ENCODE measurements at regions not wholly inside any gene's neighbourhood (a gene's known extent, or its start where the extent isn't known, plus 50 kb on each side); places are given as distances from the start of the nearest gene placed in this dataset.

- Mint-ChIP-seq H3K4me1 (peaks cover 0 to 8% (median 5%) of the 10 kb centered on the region in 7 donors), H3K36me3 (peaks cover 0 to 4% (median 0%) of the 10 kb centered on the region in 5 donors), H3K27me3 (peaks cover 0 to 16% (median 3%) of the 10 kb centered on the region in 5 donors), H3K27ac (peak overlapping the region in 1 of 9 donors; percentile 36), H3K9me3 (peaks cover 0 to 4% (median 0%) of the 10 kb centered on the region in 11 donors), H3K4me3 (no peak overlapping the region)
- intact Hi-C loops (cut with micrococcal nuclease), result no loop called here
- H3K36me3 ChIP-seq (ENCODE audit: control insufficient read depth in 2 of 3, insufficient read depth in 3 of 3, low read length in 3 of 3), result no peaks in the 10 kb centered on the region
- no peaks in the 10 kb centered on the region for H3K27me3 ChIP-seq (ENCODE audit: control insufficient read depth in 2 of 2, insufficient read depth in 2 of 2, low read length in 2 of 2)
- H3K27ac ChIP-seq (ENCODE audit: low read depth, low read length), result no peak overlapping the region
- no peaks in the 10 kb centered on the region for H3K4me1 ChIP-seq (ENCODE audit: control insufficient read depth in 2 of 2, insufficient read depth in 2 of 2, low read length in 2 of 2)
- DNase-seq (no peak), ATAC-seq (no peak)
- CTCF ChIA-PET, result no interaction called here
- H3K9me3 ChIP-seq (ENCODE audit: control insufficient read depth in 2 of 3, low read length in 3 of 3), result no peaks in the 10 kb centered on the region
- no peak overlapping the region for H3K4me3 ChIP-seq (ENCODE audit: low read length)
- POLR2A ChIA-PET, result no interaction called here
Measured at GRCh38 chr14:34218881-34219280, 243.2 kb downstream of the SPTSSA start.

DNA sequence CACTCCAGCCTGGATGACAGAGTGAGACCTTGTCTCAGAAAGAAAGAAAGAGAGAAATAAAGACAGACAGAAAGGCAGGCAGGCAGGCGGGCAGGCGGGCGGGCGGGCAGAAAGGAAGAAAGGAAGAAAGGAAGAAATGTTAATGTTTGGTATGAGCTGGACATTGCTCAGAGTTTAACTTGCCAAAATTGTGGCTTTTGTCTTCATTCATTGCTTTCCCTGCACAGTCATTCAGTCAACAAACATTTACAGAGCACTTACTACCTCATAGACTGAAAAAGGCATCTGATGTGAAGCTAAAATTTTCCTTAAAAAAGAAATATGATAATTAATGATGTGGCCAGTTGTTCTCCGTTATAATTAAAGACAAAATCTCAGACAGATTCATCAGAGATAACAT is 247.1 kb downstream of the SPTSSA start:
- Mint-ChIP-seq H3K36me3 (peaks cover 0 to 4% (median 0%) of the 10 kb centered on the region in 5 donors), H3K9me3 (peaks cover 0 to 4% (median 0%) of the 10 kb centered on the region in 11 donors), H3K27me3 (peaks cover 0 to 22% (median 4%) of the 10 kb centered on the region in 5 donors), H3K27ac (no peak overlapping the region), H3K4me3 (no peak overlapping the region), H3K4me1 (peaks cover 0 to 9% (median 0%) of the 10 kb centered on the region in 7 donors)
- Histone ChIP-seq H3K27me3 (ENCODE audit: control insufficient read depth in 2 of 2, insufficient read depth in 2 of 2, low read length in 2 of 2) (no peaks in the 10 kb centered on the region), H3K36me3 (ENCODE audit: control insufficient read depth in 2 of 3, insufficient read depth in 3 of 3, low read length in 3 of 3) (no peaks in the 10 kb centered on the region), H3K27ac (ENCODE audit: low read depth, low read length) (no peak overlapping the region), H3K4me3 (ENCODE audit: low read length) (no peak overlapping the region), H3K4me1 (ENCODE audit: control insufficient read depth in 2 of 2, insufficient read depth in 2 of 2, low read length in 2 of 2) (no peaks in the 10 kb centered on the region), H3K9me3 (ENCODE audit: control insufficient read depth in 2 of 3, low read length in 3 of 3) (no peaks in the 10 kb centered on the region)
- ChIA-PET CTCF (no interaction called here), POLR2A (no interaction called here)
- ATAC-seq (no peak), DNase-seq (no peak)
- intact Hi-C loops (cut with micrococcal nuclease), result no loop called here

GRCh38 chr14:34213332-34213731 is 248.7 kb downstream of the SPTSSA start:
- intact Hi-C loops (cut with micrococcal nuclease), result no loop called here

GRCh38 chr14:34212172-34212929 is 249.7 kb downstream of the SPTSSA start:
- Histone ChIP-seq H3K4me3 (ENCODE audit: low read length) (no peak overlapping the region), H3K4me1 (ENCODE audit: control insufficient read depth in 2 of 2, insufficient read depth in 2 of 2, low read length in 2 of 2) (no peaks in the 10 kb centered on the region), H3K27me3 (ENCODE audit: control insufficient read depth in 2 of 2, insufficient read depth in 2 of 2, low read length in 2 of 2) (no peaks in the 10 kb centered on the region), H3K9me3 (ENCODE audit: control insufficient read depth in 2 of 3, low read length in 3 of 3) (no peaks in the 10 kb centered on the region), H3K27ac (ENCODE audit: low read depth, low read length) (no peak overlapping the region), H3K36me3 (ENCODE audit: control insufficient read depth in 2 of 3, insufficient read depth in 3 of 3, low read length in 3 of 3) (no peaks in the 10 kb centered on the region)
- Mint-ChIP-seq H3K27ac (no peak overlapping the region), H3K4me3 (peak overlapping the region in 1 of 10 donors; percentile 17), H3K9me3 (peaks cover 0 to 5% (median 0%) of the 10 kb centered on the region in 11 donors), H3K27me3 (peaks cover 5 to 27% (median 9%) of the 10 kb centered on the region in 5 donors), H3K4me1 (peaks cover 0 to 9% (median 0%) of the 10 kb centered on the region in 7 donors), H3K36me3 (peaks cover 0 to 3% (median under 1%) of the 10 kb centered on the region in 5 donors)
- ChIA-PET POLR2A (no interaction called here), CTCF (no interaction called here)
- intact Hi-C loops (cut with micrococcal nuclease), result no loop called here
- ATAC-seq (no peak), DNase-seq (no peak)

More at GRCh38 chr14:34213332-34213731, 248.7 kb downstream of the SPTSSA start:
- Histone ChIP-seq H3K36me3 (ENCODE audit: control insufficient read depth in 2 of 3, insufficient read depth in 3 of 3, low read length in 3 of 3) (no peaks in the 10 kb centered on the region), H3K9me3 (ENCODE audit: control insufficient read depth in 2 of 3, low read length in 3 of 3) (no peaks in the 10 kb centered on the region), H3K4me1 (ENCODE audit: control insufficient read depth in 2 of 2, insufficient read depth in 2 of 2, low read length in 2 of 2) (no peaks in the 10 kb centered on the region), H3K27me3 (ENCODE audit: control insufficient read depth in 2 of 2, insufficient read depth in 2 of 2, low read length in 2 of 2) (no peaks in the 10 kb centered on the region), H3K27ac (ENCODE audit: low read depth, low read length) (no peak overlapping the region), H3K4me3 (ENCODE audit: low read length) (no peak overlapping the region)
- H3K36me3 Mint-ChIP-seq, result peaks cover 0 to 4% (median 0%) of the 10 kb centered on the region in 5 donors
- peaks cover 0 to 6% (median 0%) of the 10 kb centered on the region in 11 donors for H3K9me3 Mint-ChIP-seq
- peaks cover 0 to 9% (median 0%) of the 10 kb centered on the region in 7 donors for H3K4me1 Mint-ChIP-seq
- ATAC-seq (no peak), DNase-seq (no peak)
- CTCF ChIA-PET, result no interaction called here
- no peak overlapping the region for H3K27ac Mint-ChIP-seq
- POLR2A ChIA-PET, result no interaction called here
- peaks cover 4 to 24% (median 8%) of the 10 kb centered on the region in 5 donors for H3K27me3 Mint-ChIP-seq
- no peak overlapping the region for H3K4me3 Mint-ChIP-seq

DNA sequence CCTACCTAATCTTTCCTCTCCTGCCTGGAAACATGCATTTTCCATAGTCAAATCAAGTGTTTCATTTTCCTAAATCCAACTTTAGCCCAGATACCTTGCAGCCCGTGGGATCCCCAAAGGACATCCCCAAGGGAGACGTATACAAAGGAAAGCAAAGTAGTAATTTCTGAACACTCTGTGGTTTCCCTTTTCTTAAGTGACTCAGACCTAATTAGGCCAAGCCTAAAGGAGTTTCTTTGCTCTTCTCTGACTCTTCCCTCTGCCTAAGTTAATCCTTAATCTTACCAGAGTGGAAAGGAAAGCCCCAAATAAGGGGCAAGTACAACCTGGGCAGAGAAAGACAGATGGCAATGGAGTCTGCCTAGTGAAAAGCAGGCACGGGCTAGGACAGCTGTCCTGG is 250.3 kb downstream of the SPTSSA start:
- ATAC-seq (no peak), DNase-seq (no peak)
- intact Hi-C loops (cut with micrococcal nuclease), result no loop called here
- CTCF ChIA-PET, result no interaction called here
- H3K9me3 Mint-ChIP-seq, result peaks cover 0 to 8% (median 0%) of the 10 kb centered on the region in 11 donors
- no peaks in the 10 kb centered on the region for H3K9me3 ChIP-seq (ENCODE audit: control insufficient read depth in 2 of 3, low read length in 3 of 3)
- no peak overlapping the region for H3K4me3 ChIP-seq (ENCODE audit: low read length)
- H3K4me1 Mint-ChIP-seq, result peaks cover 0 to 9% (median 0%) of the 10 kb centered on the region in 7 donors
- H3K27me3 Mint-ChIP-seq, result peaks cover 5 to 27% (median 13%) of the 10 kb centered on the region in 5 donors
- H3K4me1 ChIP-seq (ENCODE audit: control insufficient read depth in 2 of 2, insufficient read depth in 2 of 2, low read length in 2 of 2), result no peaks in the 10 kb centered on the region
- no peaks in the 10 kb centered on the region for H3K27me3 ChIP-seq (ENCODE audit: control insufficient read depth in 2 of 2, insufficient read depth in 2 of 2, low read length in 2 of 2)
- no peak overlapping the region for H3K27ac ChIP-seq (ENCODE audit: low read depth, low read length)
- H3K4me3 Mint-ChIP-seq, result no peak overlapping the region
- H3K27ac Mint-ChIP-seq, result no peak overlapping the region
- H3K36me3 ChIP-seq (ENCODE audit: control insufficient read depth in 2 of 3, insufficient read depth in 3 of 3, low read length in 3 of 3), result no peaks in the 10 kb centered on the region
- H3K36me3 Mint-ChIP-seq, result peaks cover 0 to 3% (median 0%) of the 10 kb centered on the region in 5 donors
- POLR2A ChIA-PET, result no interaction called here

DNA sequence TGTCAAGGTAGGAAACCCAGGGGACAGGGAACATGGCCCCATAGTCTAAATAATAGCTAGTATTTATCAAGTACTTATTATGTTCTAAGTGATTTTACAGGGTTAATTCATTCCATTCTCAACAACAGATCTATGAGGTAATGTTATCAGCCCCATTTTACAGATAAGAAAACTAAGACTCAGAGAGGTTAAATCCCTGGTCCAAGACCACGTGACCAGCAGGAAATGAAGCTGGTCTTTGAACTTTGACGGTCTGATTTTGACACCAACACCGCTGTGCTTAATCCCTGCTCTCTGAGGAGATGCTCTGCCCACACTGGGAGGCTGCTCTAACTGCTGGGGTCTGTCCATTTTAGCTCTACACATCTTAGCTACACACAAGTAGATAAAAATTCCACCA is 253.5 kb downstream of the SPTSSA start:
- CTCF ChIA-PET, result no interaction called here
- ATAC-seq (no peak), DNase-seq (no peak)
- no peak overlapping the region for H3K27ac Mint-ChIP-seq
- no peak overlapping the region for H3K27ac ChIP-seq (ENCODE audit: low read depth, low read length)
- H3K4me3 Mint-ChIP-seq, result no peak overlapping the region
- no peaks in the 10 kb centered on the region for H3K9me3 ChIP-seq (ENCODE audit: control insufficient read depth in 2 of 3, low read length in 3 of 3)
- H3K4me3 ChIP-seq (ENCODE audit: low read length), result no peak overlapping the region
- H3K27me3 ChIP-seq (ENCODE audit: control insufficient read depth in 2 of 2, insufficient read depth in 2 of 2, low read length in 2 of 2), result no peaks in the 10 kb centered on the region
- intact Hi-C loops (cut with micrococcal nuclease), result no loop called here
- peaks cover 0 to 17% (median 6%) of the 10 kb centered on the region in 11 donors for H3K9me3 Mint-ChIP-seq
- peaks cover 0 to 8% (median 0%) of the 10 kb centered on the region in 5 donors for H3K36me3 Mint-ChIP-seq
- POLR2A ChIA-PET, result no interaction called here
- H3K36me3 ChIP-seq (ENCODE audit: control insufficient read depth in 2 of 3, insufficient read depth in 3 of 3, low read length in 3 of 3), result no peaks in the 10 kb centered on the region
- H3K27me3 Mint-ChIP-seq, result peaks cover 5 to 21% (median 9%) of the 10 kb centered on the region in 5 donors
- H3K4me1 ChIP-seq (ENCODE audit: control insufficient read depth in 2 of 2, insufficient read depth in 2 of 2, low read length in 2 of 2), result no peaks in the 10 kb centered on the region
- H3K4me1 Mint-ChIP-seq, result peaks cover 0 to 11% (median 0%) of the 10 kb centered on the region in 7 donors

- DNase-seq (no peak), ATAC-seq (no peak)
- Mint-ChIP-seq H3K27me3 (peaks cover 0 to 19% (median 9%) of the 10 kb centered on the region in 5 donors), H3K4me1 (peaks cover 0 to 17% (median 12%) of the 10 kb centered on the region in 7 donors), H3K4me3 (no peak overlapping the region), H3K36me3 (peaks cover 0 to 8% (median 0%) of the 10 kb centered on the region in 5 donors), H3K9me3 (peaks cover 0 to 17% (median 6%) of the 10 kb centered on the region in 11 donors), H3K27ac (no peak overlapping the region)
- H3K36me3 ChIP-seq (ENCODE audit: control insufficient read depth in 2 of 3, insufficient read depth in 3 of 3, low read length in 3 of 3), result no peaks in the 10 kb centered on the region
- H3K9me3 ChIP-seq (ENCODE audit: control insufficient read depth in 2 of 3, low read length in 3 of 3), result no peaks in the 10 kb centered on the region
- ChIA-PET CTCF (no interaction called here), POLR2A (no interaction called here)
- H3K27ac ChIP-seq (ENCODE audit: low read depth, low read length), result no peak overlapping the region
- H3K4me3 ChIP-seq (ENCODE audit: low read length), result no peak overlapping the region
- H3K27me3 ChIP-seq (ENCODE audit: control insufficient read depth in 2 of 2, insufficient read depth in 2 of 2, low read length in 2 of 2), result no peaks in the 10 kb centered on the region
- intact Hi-C loops (cut with micrococcal nuclease), result no loop called here
- no peaks in the 10 kb centered on the region for H3K4me1 ChIP-seq (ENCODE audit: control insufficient read depth in 2 of 2, insufficient read depth in 2 of 2, low read length in 2 of 2)
Measured at GRCh38 chr14:34205799-34206198, 254.9 kb upstream of the EGLN3 start.
